HepG2 (cell line): ENCODE measurements at regions not wholly inside any gene's neighbourhood (a gene's known extent, or its start where the extent isn't known, plus 50 kb on each side); places are given as distances from the start of the nearest gene placed in this dataset.
A peak's percentile ranks its signal among the peaks of the same experiment; 100 is the strongest.

Experiments used
- ATF2 ChIP-seq: sonication (generic); formaldehyde crosslinking; IDR thresholded peaks from 2 replicates; pipeline ENCODE4 v1.4.0; 2020; ENCODE audit warnings: missing genetic modification reagents
- DDIT3 ChIP-seq: sonication (generic); formaldehyde crosslinking; IDR thresholded peaks from 2 replicates; pipeline ENCODE4 v1.4.0; 2020; ENCODE audit warnings: mild to moderate bottlenecking, missing genetic modification reagents
- DPF2 ChIP-seq: sonication (generic); formaldehyde crosslinking; IDR thresholded peaks from 2 replicates; pipeline ENCODE4 v1.4.0; 2020; ENCODE audit warnings: mild to moderate bottlenecking, low read depth, missing genetic modification reagents, borderline replicate concordance
- HDAC2 ChIP-seq: sonication (generic); formaldehyde crosslinking; IDR thresholded peaks from 2 replicates; pipeline ENCODE4 v1.4.0; 2020; ENCODE audit warnings: missing genetic modification reagents
- HINFP ChIP-seq: sonication (generic); formaldehyde crosslinking; IDR thresholded peaks from 2 replicates; pipeline ENCODE4 v1.4.0; 2020; ENCODE audit warnings: low read depth, mild to moderate bottlenecking, missing genetic modification reagents
- HNF1B ChIP-seq: sonication (generic); formaldehyde crosslinking; IDR thresholded peaks from 2 replicates; pipeline ENCODE4 v1.5.1; 2020; ENCODE audit warnings: mild to moderate bottlenecking, moderate library complexity, missing genetic modification reagents
- MAFG ChIP-seq: sonication (generic); formaldehyde crosslinking; IDR thresholded peaks from 2 replicates; pipeline ENCODE4 v1.5.1; 2020; ENCODE audit warnings: mild to moderate bottlenecking, missing genetic modification reagents
- MIXL1 ChIP-seq: IDR thresholded peaks from 2 replicates; pipeline ENCODE4 v1.6.1; 2016
- RFX1 ChIP-seq: fragments of 450-650 bp; IDR thresholded peaks from 2 replicates; pipeline ENCODE4 v1.6.1; 2017
- SMAD3 ChIP-seq: sonication (generic); formaldehyde crosslinking; IDR thresholded peaks from 2 replicates; pipeline ENCODE4 v1.4.0; 2020; ENCODE audit warnings: missing genetic modification reagents
- SRSF4 ChIP-seq: fragments of 200-400 bp; formaldehyde crosslinking; IDR thresholded peaks from one replicate; pipeline ENCODE4 v1.6.1; 2018; ENCODE audit warnings: mild to moderate bottlenecking, low read depth, low read length, moderate library complexity; ENCODE audit not compliant: poor library complexity, severe bottlenecking
- TAF1 ChIP-seq: sonication (generic); formaldehyde crosslinking; IDR thresholded peaks from 2 replicates; pipeline ENCODE4 v1.4.0; 2020; ENCODE audit warnings: missing genetic modification reagents
- TCF7L2 ChIP-seq: IDR thresholded peaks from 2 replicates; pipeline ENCODE4 v1.6.1; 2011; ENCODE audit warnings: mild to moderate bottlenecking, low read depth, low read length, moderate library complexity
- TIGD3 ChIP-seq: sonication (generic); formaldehyde crosslinking; IDR thresholded peaks from 2 replicates; pipeline ENCODE4 v1.5.1; 2020; ENCODE audit warnings: mild to moderate bottlenecking, missing genetic modification reagents, borderline replicate concordance
- U2AF2 ChIP-seq: fragments of 200-400 bp; formaldehyde crosslinking; IDR thresholded peaks from 2 replicates; pipeline ENCODE4 v1.6.1; 2017; ENCODE audit warnings: low read depth, mild to moderate bottlenecking, low read length
- YY1 ChIP-seq: IDR thresholded peaks from 2 replicates; pipeline ENCODE4 v1.6.1; 2011; ENCODE audit warnings: low read length, low read depth, moderate library complexity, mild to moderate bottlenecking; ENCODE audit not compliant: insufficient read depth, insufficient replicate concordance
- ZKSCAN1 ChIP-seq: fragments of 150-350 bp; IDR thresholded peaks from 2 replicates; pipeline ENCODE4 v1.6.1; 2014; ENCODE audit warnings: low read length
- ZNF205 ChIP-seq: IDR thresholded peaks from 2 replicates; pipeline ENCODE4 v1.6.1; 2018; ENCODE audit warnings: missing biosample characterization, missing genetic modification reagents
- ZNF350 ChIP-seq: sonication (generic); formaldehyde crosslinking; IDR thresholded peaks from 2 replicates; pipeline ENCODE4 v1.4.0; 2020; ENCODE audit warnings: mild to moderate bottlenecking, low read depth, missing genetic modification reagents, borderline replicate concordance
- ZNF615 ChIP-seq: sonication (generic); formaldehyde crosslinking; IDR thresholded peaks from 2 replicates; pipeline ENCODE4 v1.5.0; 2020; ENCODE audit warnings: mild to moderate bottlenecking, missing genetic modification reagents, borderline replicate concordance
- ZNF672 ChIP-seq: sonication (generic); formaldehyde crosslinking; IDR thresholded peaks from 2 replicates; pipeline ENCODE4 v1.8.1; 2022; ENCODE audit warnings: missing genetic modification reagents
- ZNF678 ChIP-seq: sonication (generic); formaldehyde crosslinking; IDR thresholded peaks from 2 replicates; pipeline ENCODE4 v1.4.0; 2020; ENCODE audit warnings: mild to moderate bottlenecking, missing genetic modification reagents
- ZNF7 ChIP-seq: IDR thresholded peaks from 2 replicates; pipeline ENCODE4 v1.6.1; 2016; ENCODE audit warnings: missing biosample characterization, missing genetic modification reagents
- ZNF704 ChIP-seq: sonication (generic); formaldehyde crosslinking; IDR thresholded peaks from 2 replicates; pipeline ENCODE4 v1.8.1; 2023; ENCODE audit warnings: mild to moderate bottlenecking, inconsistent platforms, moderate library complexity, missing genetic modification reagents, borderline replicate concordance

GRCh38 chr2:47309952-47310800, 58.9 kb upstream of the EPCAM start (continued):
- TF ChIP-seq TAF1 (no peak), ZNF704 (CRISPR knock-in tag) (no peak; the same call in 1 of the 2 replicates), U2AF2 (no peak), ZNF615 (0 out of 2 replicates have a peak, but pooled peaks have one; percentile 13), TCF7L2 (peak; percentile 79), ATF2 (CRISPR knock-in tag) (no peak), RFX1 (no peak), YY1 (no peak), ZKSCAN1 (no peak), MIXL1 (CRISPR knock-in tag) (no peak), HINFP (CRISPR knock-in tag) (no peak), SMAD3 (no peak), HNF1B (CRISPR knock-in tag) (no peak), DPF2 (CRISPR knock-in tag) (peak; percentile 85), ZNF678 (CRISPR knock-in tag) (no peak), ZNF672 (CRISPR knock-in tag) (no peak), HDAC2 (CRISPR knock-in tag) (peak; percentile 84), MAFG (CRISPR knock-in tag) (no peak), ZNF205 (CRISPR knock-in tag) (no peak), DDIT3 (CRISPR knock-in tag) (no peak), TIGD3 (no peak), SRSF4 (no peak), ZNF7 (CRISPR knock-in tag) (no peak), ZNF350 (CRISPR knock-in tag) (peak; percentile 15; the same call in 1 of the 2 replicates)
